Ovary (tissue), 7 donors: ENCODE measurements at regions not wholly inside any gene's neighbourhood (a gene's known extent, or its start where the extent isn't known, plus 50 kb on each side); places are given as distances from the start of the nearest gene placed in this dataset.

ENCODE experiments used
- DNase-seq, 5 donors: peaks; one replicate each; pipeline ENCODE4 v3.0.0-alpha.2; 2019 to 2020
- H3K27ac ChIP-seq, 2 donors: fragments of 200-600 bp; one replicate each; pipeline versions ENCODE4 v1.5.1 to v1.8.0; 2019 to 2022
- H3K27me3 ChIP-seq: fragments of 200-600 bp; one replicate; pipeline ENCODE4 v1.8.0; 2022
- H3K36me3 ChIP-seq: fragments of 200-600 bp; sonication (generic); one replicate; pipeline ENCODE4 v1.5.1; 2019
- H3K4me1 ChIP-seq: one replicate; pipeline ENCODE4 v1.8.1; 2013; ENCODE audit warnings: mild to moderate bottlenecking, moderate library complexity; ENCODE audit not compliant: insufficient read depth
- H3K4me3 ChIP-seq: fragments of 200-600 bp; sonication (generic); one replicate; pipeline ENCODE4 v1.5.1; 2017
- H3K9me3 ChIP-seq, 2 donors: fragments of 200-600 bp in 1 of 2; sonication (generic) in 1 of 2; one replicate each; pipeline versions ENCODE4 v1.5.1 to v1.8.1; 2013 to 2019; ENCODE audit warnings: mild to moderate bottlenecking in 1 of 2, moderate library complexity in 1 of 2
- CTCF ChIP-seq, 3 donors: fragments of 450-650 bp in 2 of 3; fragments of 200-600 bp in 1 of 3; IDR thresholded peaks; one replicate each; pipeline versions ENCODE4 v1.5.1 to v1.8.0; 2016 to 2022; ENCODE audit warnings: antibody characterized with exemption in 3 of 3, mild to moderate bottlenecking in 1 of 3
- EP300 ChIP-seq: sonication (generic); formaldehyde crosslinking; IDR thresholded peaks from one replicate; pipeline ENCODE4 v1.6.1; 2017; ENCODE audit warnings: antibody characterized with exemption
- POLR2A ChIP-seq: fragments of 450-650 bp; IDR thresholded peaks from one replicate; pipeline ENCODE4 v1.6.1; 2017; ENCODE audit warnings: antibody characterized with exemption, mild to moderate bottlenecking, moderate library complexity
- WGBS, 3 donors: extraction: QIAGEN DNeasy Blood & Tissue Kit in 1 of 3; methylation state at CpG; one replicate each; pipeline versions ENCODE4 v1.1.5 to v1.1.7; 2013 to 2017; 5-methylcytosine and 5-hydroxymethylcytosine counted together
- intact Hi-C, 4 donors: fragments of 100-400 bp; cut with DNase I; formaldehyde crosslinking; loops; one replicate each; pipeline versions ENCODE4 v1.11.0 to v1.15.1; 2022 to 2023
- donor health status: DM: no; HTN: no; CAD: no; lungs with moderate emphysema.
- donor health status: DM: no; HTN: no; CAD: no.
- donor health status: Bipolar disorder and iron deficiency.
- donor health status: DM: no; HTN: no; CAD: no.
- donor health status: DM: yes; HTN: yes; CAD: no.

GRCh38 chr6:98092331-98092730, 742.0 kb upstream of the POU3F2 start:
- H3K9me3 ChIP-seq: no peaks in the 10 kb centered on the region
- no peaks in the 10 kb centered on the region for H3K4me1 ChIP-seq
- no peaks in the 10 kb centered on the region for H3K36me3 ChIP-seq
- intact Hi-C loops: no loop called here
- TF ChIP-seq EP300 (no peak), POLR2A (no peak), CTCF (IDR thresholded peaks at IDR 0.05) (no peak)
- WGBS, 3 donors: 55 to 66% (median 59%) methylated on average over 2 of the region's 2 CpGs
- H3K4me3 ChIP-seq: no peak overlapping the region
- no peak overlapping the region for H3K27ac ChIP-seq
- no peaks in the 10 kb centered on the region for H3K27me3 ChIP-seq
- DNase-seq: no peak

- Histone ChIP-seq H3K36me3 (no peaks in the 10 kb centered on the region), H3K4me3 (no peak overlapping the region), H3K27ac (no peak overlapping the region), H3K27me3 (no peaks in the 10 kb centered on the region), H3K9me3 (no peaks in the 10 kb centered on the region), H3K4me1 (no peaks in the 10 kb centered on the region)
- intact Hi-C loops: no loop called here
- TF ChIP-seq POLR2A (no peak), EP300 (no peak)
- no peak for DNase-seq
- WGBS, 3 donors: 69 to 78% (median 71%) methylated on average over 4 of the region's 4 CpGs
These were observed 739.7 kb upstream of the POU3F2 start for GRCh38 chr6:98094696-98095095.

- Histone ChIP-seq H3K27ac (no peak overlapping the region), H3K27me3 (no peaks in the 10 kb centered on the region), H3K4me3 (no peak overlapping the region), H3K4me1 (no peaks in the 10 kb centered on the region), H3K9me3 (no peaks in the 10 kb centered on the region), H3K36me3 (no peaks in the 10 kb centered on the region)
- TF ChIP-seq EP300 (no peak), POLR2A (no peak), CTCF (IDR thresholded peaks at IDR 0.05) (no peak)
- DNase-seq: no peak
- intact Hi-C loops: no loop called here
These were observed 726.6 kb upstream of the POU3F2 start for GRCh38 chr6:98107801-98108200.

- TF ChIP-seq POLR2A (no peak), EP300 (no peak), CTCF (IDR thresholded peaks at IDR 0.05) (no peak)
- no peak overlapping the region for H3K27ac ChIP-seq
- H3K4me3 ChIP-seq: no peak overlapping the region
- no peaks in the 10 kb centered on the region for H3K9me3 ChIP-seq
- 12 to 36% (median 14%) methylated on average over 9 of the region's 9 CpGs for WGBS, 3 donors
- H3K4me1 ChIP-seq: no peaks in the 10 kb centered on the region
- no peak for DNase-seq
- intact Hi-C loops: no loop called here
- no peaks in the 10 kb centered on the region for H3K36me3 ChIP-seq
- no peaks in the 10 kb centered on the region for H3K27me3 ChIP-seq
These were observed 717.9 kb upstream of the POU3F2 start for GRCh38 chr6:98116455-98116854.

- no peak for DNase-seq
- TF ChIP-seq CTCF (IDR thresholded peaks at IDR 0.05) (no peak), EP300 (no peak), POLR2A (no peak)
- 30 to 37% (median 30%) methylated on average over 1 of the region's 1 CpG for WGBS, 3 donors
- no peaks in the 10 kb centered on the region for H3K4me1 ChIP-seq
- no peaks in the 10 kb centered on the region for H3K36me3 ChIP-seq
- H3K4me3 ChIP-seq: no peak overlapping the region
- H3K27me3 ChIP-seq: no peaks in the 10 kb centered on the region
- H3K27ac ChIP-seq: no peak overlapping the region
- H3K9me3 ChIP-seq: no peaks in the 10 kb centered on the region
- intact Hi-C loops: no loop called here
These were observed 717.3 kb upstream of the POU3F2 start for GRCh38 chr6:98117068-98117467.
